ENCODE measurements at regions not wholly inside any gene's neighbourhood (a gene's known extent, or its start where the extent isn't known, plus 50 kb on each side); places are given as distances from the start of the nearest gene placed in this dataset.

DNA sequence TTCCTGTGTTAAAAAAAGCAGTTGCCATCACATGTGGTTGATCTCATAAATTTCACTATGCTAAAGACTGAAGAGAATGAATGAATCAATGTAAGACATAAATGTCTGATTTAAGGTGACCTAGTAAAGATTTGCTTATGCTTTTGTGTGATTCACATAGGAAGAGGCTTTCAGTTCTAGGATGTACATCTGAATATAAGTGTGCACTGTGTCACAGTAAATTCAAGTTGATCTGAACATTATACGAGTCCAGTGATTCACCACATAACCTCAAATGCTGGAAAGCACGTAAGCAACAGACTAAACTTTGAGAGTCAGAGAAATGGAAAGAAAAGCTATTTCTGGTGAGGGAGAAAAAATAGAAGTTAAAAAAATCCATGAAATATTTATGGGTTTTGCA, 567.9 kb downstream of the EPHA5 start:
- DNase-seq: no peak

DNA sequence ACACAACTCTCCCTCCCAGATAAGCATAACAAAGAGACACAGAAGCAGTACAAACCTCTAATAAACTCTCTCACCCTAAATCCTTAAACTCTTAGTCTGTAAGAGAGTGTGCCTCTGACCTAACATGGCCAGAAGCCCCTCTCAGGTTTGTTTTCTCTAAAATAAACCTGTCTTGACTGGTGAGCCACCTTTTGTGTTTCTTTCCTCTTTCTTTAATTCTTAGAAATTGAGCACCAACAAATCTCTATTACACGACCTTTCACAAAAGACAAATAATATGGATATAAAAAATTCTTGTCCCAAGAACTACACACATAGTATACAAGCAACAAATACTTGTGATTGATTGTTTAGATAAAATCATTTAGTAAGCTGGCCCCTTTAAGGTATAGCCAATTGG, 573.7 kb downstream of the EPHA5 start:
- DNase-seq: no peak

DNA sequence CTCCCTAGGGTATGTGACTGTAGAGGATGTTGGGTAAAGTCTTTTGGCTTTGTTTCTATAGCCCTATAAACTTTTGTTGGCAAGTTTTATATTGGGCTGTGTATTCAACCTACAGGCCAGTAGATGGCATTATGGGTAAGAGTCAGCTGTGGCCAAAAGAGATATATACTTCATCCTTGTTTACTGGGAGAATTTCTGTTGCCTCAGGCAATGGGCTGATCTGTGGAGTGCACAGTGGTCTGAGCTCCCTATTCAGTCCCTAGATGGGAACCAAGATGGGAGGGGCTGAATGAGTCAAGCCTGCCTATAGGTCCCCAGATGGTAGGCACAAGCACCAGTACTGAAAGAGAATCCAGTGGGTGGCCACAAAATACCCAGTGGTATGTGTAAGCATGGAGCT, 580.6 kb downstream of the EPHA5 start:
- DNase-seq: peak; percentile 24

DNA sequence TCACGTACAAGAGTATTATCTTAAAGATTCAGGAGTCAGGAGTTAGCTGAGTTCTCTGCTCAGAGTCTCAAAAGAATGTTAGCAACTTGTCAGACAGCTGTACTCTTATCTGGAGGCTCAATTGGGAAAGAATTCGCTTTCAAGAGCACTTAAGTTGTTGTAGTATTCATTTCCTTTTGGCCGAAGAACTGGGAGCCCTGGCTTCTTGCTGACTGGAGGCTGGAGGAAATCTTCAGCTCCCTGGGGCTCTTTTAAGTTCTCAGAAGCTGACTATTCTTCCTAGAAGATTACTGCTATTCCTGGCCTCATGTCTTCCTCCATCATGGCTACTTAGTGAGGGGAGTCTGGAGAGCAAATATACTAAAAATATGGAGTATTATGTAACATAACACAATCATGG, 587.2 kb downstream of the EPHA5 start:
- DNase-seq: no peak

DNA sequence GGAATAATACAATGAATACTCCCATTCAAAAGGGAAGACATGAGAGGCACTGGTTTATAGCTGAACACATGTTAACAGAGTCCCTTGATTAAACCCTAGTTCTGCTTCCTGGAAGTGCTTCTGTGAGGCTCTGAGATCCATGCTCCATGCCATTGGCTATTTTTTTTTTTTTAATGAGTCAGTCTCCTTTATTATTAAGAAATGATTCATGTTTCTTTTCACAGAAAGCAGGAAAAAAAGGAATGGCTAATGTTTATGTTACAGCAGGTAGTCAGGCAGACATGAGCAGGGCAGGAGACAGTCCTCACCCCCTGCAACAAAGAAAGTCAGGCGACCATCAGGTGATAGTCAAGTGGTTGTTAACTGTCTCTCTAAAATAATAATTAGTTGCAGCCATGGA, 598.7 kb downstream of the EPHA5 start:
- no peak for DNase-seq

DNA sequence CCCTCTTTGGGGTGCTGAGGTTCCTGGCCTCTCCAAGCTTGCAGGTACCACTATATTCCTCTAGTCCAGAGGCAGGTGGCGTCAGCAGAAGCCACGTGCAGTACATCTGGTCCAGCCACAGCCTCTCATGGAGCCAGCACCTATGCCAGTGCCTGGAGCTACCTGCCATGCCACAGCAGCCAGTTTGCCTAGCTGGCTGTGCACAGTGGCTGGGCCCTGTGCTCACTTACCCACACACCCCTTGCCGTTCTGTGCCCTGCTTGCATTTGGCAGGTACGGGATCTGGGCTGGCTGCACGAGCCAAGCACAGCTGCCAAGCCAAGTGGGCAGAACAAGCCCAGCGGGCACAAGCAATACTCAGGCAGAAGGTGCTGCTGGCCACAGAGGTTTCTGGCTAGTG, 601.1 kb downstream of the EPHA5 start:
- DNase-seq: no peak

DNA sequence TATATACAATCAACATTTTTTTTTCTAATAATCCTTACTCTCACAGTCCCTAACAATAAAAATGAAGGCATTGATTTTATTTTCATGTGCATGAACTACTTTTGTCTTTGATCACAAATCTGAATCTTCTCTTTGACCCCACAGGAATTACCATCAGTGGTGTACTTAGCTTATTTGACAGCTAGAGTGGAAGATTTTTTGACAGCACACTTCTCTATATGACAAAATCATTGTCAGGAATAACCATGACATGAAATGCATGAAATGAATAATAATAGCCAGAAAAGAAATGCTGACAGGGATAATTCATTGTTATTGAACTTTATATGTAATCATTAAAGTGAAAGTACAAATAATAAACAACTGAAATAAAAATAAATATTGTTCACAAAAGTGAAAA, 604.2 kb downstream of the EPHA5 start:
- DNase-seq: no peak

DNA sequence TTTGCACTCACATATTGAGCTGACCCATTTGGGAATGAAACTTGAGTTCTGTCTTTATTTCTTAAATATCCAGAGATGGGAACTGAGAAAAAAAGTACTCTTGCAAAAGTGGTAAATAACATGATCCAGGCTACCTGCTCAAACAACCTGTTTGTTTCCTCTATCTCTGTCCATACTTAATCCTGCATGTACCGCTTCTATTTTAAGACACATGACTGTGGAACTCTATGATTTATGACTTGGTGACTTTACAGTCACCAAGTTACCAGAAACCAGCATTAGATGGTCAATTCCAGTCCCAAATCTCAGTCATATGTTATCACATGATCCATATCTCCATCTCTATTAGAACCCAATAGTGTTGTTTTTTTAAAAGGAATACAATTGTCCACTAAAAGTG, 606.7 kb downstream of the EPHA5 start:
- no peak for DNase-seq

DNA sequence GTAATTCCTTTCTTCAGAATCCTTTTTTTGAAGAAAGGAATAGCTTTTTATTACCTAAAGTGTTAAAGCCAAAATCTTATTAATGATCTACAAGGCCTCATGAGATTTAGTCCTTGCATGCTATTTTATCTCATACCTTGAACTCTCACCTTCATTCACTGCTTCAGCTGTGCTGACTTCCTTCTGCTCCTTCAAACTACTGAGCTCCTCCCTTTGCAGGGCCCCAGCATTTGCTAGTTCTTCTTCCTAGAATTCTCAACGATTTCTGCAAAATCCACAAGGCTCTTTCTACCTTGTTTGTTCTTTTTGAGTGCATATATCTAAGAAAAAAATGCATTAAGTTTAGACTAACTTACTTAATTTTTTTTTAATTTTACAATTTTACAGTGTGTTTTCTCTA, 619.5 kb downstream of the EPHA5 start:
- DNase-seq: no peak

DNA sequence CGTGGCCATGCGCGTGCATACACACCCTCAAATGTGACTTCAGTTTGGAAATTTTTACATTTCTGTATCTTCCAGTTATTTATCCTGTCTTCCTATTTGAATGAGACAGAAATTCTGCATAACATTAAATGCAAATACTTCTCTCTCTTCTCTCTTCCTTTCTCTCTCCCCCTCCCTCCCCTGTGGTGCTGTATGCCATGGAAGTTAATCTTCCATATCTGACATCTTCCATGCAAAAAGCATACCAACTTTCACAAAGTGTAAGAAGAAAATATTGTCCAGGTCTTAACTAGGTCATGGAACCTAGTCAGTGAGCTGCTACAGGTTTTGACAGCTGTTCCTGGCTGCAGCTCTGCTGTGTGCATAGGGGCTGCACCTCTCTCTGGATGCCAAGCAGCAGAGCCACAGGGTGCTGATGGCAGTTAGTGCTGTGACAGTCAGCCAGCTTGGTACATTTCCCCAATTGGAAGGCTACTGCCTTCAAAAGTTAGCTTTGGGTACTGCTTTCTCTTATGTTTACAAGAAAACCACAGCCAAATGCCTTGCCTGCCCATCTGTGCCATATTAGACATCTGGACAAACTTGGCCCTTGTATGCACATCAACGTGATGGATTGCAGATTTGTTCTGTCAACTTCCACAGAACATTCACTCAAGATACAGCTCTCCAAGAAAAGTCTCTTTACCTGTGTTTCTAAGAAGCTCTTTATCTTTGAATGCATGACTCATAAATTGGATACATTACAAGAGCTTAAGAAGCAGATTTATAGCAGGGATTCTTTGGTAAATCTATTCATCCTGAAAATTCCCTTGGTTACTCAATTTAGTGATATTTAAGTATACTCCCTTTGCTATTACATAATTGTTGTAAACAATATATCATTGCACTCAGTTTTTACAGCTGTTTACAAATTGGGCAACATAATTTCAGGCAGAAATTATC, 623.8 kb downstream of the EPHA5 start:
- peak; percentile 85 for DNase-seq

DNA sequence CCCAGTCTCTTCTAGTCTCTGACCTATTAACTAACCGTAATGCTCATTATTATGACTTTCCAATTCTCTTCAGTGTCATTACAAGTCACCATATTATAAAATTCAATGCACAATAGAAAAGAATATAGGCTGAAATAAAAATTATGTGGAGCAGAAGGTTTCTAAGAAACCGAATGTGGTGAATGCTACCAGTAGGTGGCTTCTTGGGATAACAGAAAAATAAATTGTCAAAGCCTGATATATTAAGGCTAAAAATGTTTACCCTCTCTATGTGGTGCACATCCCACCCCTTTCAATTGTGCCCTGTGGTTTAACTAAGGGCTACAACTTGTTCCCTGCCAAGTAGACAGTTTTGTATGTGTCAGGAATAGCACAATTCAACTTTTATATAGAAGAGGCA, 624.6 kb upstream of the TECRL start:
- peak; percentile 9 for DNase-seq

DNA sequence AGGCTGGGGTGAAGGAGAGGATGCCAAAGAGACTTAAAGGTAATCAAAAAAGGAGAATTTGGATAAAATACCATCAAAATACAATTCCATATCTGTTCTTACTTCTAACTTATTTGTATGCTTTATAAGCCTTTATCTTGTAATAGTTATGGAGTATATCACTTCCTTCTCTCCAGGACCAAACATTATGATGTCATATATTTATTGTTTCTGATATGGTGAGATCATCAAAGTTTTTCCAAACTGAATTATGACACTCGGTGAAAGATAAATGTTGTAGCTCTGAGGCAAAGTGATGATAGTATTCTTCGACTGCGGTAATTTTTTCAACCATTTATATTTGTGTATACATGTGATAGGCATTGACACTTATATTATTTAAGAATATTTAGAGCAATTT, 619.3 kb upstream of the TECRL start:
- DNase-seq: no peak

DNA sequence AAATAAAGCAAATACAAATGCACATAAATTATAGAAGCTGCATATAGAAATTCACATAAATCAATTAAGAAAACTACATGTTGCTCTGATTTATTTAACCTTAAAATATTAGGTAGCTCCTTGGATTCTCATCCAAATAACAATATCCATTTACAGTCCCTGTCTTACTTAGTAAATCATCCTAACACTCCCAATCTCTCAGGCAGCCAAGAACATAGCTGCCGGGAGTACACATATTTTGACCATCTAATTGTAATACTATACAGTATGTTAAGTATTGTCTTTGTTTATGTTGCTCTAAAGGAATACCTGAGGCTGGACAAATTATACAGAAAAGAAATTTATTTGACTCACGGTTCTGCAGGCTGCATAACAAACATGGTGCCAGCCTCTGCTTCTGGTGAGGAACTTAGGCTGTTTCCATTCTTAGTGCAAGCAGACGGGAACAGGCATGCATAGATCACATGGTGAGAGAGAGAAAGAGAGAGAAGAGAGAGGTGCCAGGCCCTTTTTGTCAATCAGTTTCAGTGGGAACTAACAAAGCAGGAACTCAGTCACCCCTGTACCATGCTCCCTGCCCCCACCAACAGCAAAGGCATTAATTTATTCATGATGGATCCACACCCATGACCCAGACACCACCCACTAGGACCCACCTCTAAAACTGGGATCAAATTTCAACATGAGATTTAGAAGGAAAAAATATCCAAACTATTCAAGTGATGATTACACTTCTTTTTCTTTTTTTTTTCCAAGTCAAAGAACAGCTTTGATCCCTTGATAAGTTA, 614.8 kb upstream of the TECRL start:
- no peak for DNase-seq

DNA sequence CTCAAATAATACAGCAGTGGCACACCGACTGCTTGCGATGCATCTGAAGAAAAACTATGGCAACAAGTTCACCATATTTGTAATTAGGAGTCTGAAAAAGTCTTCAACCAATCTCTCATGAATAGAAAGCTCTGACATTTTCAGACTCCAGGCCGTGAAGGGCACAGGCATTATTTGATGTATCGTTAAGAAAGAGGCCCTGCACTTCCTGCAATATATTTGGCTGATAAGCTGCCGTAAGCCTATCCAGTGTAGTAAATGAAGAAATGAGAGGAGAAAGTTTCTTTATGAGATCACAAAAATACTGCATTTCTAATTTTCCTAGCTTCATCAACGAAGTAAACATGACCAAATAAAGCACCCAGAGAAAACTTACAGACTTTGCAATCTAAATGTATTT, 613.8 kb upstream of the TECRL start:
- no peak for DNase-seq

DNA sequence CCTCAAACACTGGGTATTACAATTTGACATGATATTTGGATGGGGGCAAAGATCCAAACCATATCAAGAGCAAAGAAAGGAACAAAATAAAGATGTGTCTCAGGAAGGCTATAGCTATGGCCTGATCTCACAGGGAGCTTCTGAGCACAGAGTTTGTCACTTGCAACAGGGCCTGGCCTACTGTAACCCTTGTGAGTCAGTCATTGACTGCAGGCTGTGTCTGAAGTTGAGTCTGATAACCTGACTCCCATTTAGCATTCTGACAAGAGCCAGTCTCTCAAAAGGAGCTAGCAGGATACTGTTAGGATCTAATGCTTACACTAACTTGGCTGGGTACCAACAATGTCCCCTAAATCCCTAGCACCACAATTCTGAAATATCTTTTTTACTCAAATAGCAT, 612.5 kb upstream of the TECRL start:
- no peak for DNase-seq

DNA sequence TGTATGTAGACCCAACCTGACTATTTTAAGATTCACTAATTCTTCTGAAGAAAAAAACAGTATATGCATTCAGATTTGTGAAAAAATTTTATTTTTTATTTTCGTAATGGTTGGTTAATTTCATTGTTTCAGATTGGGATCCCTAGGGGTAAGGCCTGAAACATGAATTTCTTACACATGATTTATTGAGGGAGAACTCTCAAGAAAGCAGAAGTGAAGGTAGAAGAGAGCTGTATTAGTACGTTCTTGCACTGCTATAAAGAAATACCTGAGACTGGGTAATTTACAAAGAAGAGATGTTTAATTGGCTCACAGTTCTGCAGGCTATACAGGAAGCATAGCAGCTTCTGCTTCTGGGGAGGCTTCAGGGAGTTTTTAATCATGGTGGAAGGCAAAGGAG, 611.9 kb upstream of the TECRL start:
- DNase-seq: no peak

DNA sequence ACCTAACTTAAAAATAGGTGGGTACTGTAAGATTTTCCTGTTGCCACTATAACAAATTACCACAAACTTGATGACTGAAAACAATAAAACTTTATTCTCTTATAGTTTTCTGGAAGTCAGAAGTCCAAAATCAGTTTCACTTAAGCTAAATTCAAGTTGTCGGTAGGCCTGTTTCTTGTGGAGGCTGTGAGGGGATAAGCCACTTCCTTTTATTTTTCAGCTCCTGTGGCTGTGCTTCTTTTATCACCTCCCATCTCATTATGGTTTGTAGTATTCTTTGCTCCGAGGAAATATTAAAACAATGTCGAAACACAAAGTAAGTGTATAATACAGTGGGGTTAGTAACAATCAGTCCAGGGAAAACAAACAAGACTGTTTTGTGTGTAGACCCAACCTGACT, 610.5 kb upstream of the TECRL start:
- no peak for DNase-seq

DNA sequence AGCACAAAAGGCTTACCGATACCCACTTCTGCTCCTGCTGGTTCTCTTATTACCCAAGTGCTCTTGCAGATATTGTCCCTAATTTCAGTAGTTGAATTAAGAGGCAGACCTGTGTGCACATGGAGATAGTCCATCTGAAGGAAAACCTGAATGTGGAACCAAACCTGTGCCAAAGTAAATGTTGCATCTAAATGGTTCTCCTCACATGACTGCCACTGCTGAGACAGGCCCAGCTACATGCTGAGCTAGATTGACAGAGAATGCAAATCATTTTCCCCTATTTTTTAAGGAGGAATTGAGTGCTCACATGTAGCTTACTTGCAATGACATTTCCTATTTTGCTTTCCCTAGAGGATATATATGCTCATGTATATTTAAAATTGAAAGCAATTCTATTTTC, 609.1 kb upstream of the TECRL start:
- no peak for DNase-seq

DNA sequence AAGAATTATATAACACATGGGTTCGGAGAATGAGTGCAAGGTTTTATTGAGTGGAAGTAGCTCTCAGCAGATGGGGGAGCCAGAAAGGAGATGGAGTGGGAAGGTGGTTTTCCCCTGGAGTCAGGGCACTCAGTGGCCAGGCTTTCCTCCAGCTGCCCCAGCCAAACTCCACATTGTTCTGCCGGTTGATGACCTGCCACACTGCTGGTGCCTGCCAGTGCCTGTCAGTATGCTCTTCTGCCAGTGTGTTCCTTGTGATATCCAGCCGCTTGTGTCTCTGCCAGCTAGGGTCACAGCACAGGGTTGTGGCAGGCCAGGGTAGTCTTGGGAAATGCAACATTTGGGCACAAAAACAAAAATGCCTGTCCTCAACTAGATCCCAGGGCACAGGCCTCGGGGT, 604.8 kb upstream of the TECRL start:
- DNase-seq: no peak

DNA sequence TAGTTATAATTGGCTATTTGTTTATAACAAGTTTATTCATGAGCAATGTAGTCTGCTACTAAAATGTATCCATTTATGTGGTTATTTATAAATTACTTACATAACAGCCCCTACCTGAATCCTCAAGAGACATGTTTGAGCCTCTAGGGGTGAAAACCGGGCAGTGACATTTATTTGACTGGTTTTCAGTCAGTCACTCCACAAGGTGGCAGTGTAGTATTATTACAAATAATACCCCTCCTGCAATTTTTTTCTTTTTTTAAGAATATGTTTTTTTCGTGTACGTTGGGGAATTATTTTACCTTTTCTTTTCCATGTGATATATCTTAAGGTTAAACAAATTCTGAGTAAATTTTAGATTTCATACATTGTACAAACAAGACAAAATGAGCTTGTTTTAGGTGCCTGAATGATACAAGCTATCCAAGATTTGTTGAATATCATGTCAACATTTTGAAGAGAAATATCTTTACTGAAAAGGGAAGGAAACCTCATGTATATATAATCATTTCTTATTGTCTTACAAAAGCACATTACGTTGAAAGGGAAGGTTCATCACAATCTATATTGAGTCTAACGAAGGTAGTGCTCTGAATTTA, 598.7 kb upstream of the TECRL start:
- peak; percentile 56 for DNase-seq

DNA sequence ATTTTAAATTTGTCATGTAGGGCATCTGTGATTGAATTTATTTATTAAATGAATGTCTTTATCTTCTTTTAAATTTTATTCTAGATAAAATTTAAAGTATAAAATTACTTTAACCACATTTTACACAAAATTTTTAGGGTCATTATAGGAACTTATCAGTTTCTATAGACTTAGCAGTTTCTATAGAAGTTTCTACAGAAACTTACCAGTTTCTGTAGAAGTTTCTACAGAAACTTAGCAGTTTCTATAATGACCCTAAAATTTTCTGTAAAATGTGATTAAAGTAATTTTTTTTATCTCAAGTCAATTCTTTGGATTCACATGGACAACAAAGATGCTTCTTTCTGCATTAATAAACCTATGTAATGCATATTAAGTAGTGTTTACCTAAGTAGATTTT, 565.9 kb upstream of the TECRL start:
- DNase-seq: no peak

DNA sequence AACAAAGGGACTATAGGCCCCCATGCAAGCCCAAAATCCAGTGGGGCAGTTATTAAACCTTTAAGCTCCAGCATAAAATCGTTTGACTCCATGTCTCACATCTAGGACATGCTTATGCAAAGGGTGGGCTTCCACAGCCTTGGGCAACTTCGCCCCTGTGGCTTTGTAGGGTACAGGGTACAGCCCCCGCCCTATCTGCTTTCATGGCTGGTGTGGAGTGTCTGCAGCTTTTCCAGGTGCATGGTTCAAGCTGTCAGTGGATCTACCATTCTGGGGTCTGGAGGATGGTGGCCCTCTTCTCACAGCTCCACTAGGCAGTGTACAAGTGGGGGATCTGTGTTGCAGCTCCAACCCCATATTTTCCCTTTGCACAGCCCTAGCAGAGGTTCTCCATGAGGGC, 559.8 kb upstream of the TECRL start:
- no peak for DNase-seq

DNA sequence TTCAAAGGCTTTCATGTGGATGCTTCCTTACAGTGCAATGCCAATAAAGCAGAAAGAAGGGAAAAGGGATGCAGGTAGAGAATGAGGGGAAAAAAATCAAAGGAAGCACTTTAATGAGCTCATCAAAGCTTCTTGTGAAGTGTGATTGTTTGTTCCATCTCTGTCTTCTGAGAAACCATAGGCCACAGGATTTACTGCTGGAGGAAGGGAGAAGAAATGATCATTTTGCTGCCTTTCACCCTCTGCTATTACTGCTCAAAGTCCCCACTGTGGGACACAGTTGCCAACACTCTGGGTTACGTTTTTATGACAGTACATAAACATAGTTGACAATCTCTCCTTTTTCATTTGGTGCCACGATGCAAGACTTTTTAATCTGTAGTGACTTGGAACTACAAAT, 558.0 kb upstream of the TECRL start:
- DNase-seq: no peak

DNA sequence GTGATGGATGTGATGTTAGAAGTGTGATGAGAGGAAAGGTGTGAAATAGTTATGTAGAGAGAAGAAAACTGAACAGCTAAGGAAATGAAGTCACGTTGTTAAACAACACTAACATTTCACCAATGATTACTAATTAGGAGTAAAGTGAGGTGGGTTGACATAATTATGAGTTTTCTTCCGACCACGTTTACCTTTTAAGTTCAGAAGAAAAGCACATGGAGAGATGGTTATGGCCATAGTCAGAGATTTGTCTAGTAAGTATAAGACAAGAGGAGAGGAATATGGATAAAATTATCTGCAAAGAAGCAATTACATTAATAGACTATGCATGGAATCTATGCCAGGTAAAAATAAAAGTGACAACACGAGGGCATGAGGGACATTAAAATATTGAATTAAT, 551.3 kb upstream of the TECRL start:
- DNase-seq: no peak

Measured in NCI-H1694 treated with DMSO at 0.1 percent for 48 hours (cell line).